GM23248 (cell line): ENCODE measurements at regions not wholly inside any gene's neighbourhood (a gene's known extent, or its start where the extent isn't known, plus 50 kb on each side); places are given as distances from the start of the nearest gene placed in this dataset.

ENCODE experiments used
- EZH2 ChIP-seq: fragments of 200-600 bp; sonication (generic); IDR thresholded peaks from 2 replicates; pipeline ENCODE4 v1.6.1; 2018; ENCODE audit warnings: antibody characterized with exemption, mild to moderate bottlenecking; ENCODE audit not compliant: insufficient read depth, poor library complexity, severe bottlenecking
- EZH2phosphoT487 ChIP-seq: fragments of 200-600 bp; sonication (generic); IDR thresholded peaks from 2 replicates; pipeline ENCODE4 v1.6.1; 2018; ENCODE audit warnings: antibody characterized with exemption, moderate library complexity, mild to moderate bottlenecking, low read depth; ENCODE audit not compliant: insufficient read depth

DNA sequence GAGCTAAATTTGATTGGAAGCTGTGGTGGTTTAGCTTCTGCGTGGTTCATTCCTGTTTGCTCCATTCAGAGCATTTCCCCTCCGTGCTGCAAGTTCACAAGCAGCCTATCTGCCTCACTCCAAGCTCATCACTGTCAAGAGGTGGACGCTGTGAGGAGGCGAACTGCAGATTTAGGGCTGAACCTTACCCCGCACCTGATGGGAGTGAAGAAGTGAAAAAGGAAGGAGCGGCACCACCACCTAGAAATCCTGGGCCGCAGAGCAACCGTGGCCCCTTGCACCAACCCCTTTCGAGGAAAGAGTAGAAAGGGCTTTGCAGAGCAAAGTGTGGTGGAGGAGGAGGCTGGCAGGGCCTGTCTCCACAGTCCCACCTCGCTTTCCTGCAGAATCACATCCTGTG is 117.4 kb downstream of the IER5 start:
- TF ChIP-seq EZH2phosphoT487 (no peak), EZH2 (no peak)
